Mesothelial cell of epicardium (in vitro differentiated cells): ENCODE measurements at regions not wholly inside any gene's neighbourhood (a gene's known extent, or its start where the extent isn't known, plus 50 kb on each side); places are given as distances from the start of the nearest gene placed in this dataset.
"Not testable (repeated sequence)": the region's sequence is repeated elsewhere in the genome, so short reads cannot be mapped to it uniquely, and the experiment has no call there.

Experiments used
- DNase-seq, 2 experiments: peaks; one replicate each; pipeline ENCODE4 v3.0.0; 2021; ENCODE audit warnings: low spot score in 2 of 2; ENCODE audit not compliant: unreplicated experiment in 2 of 2
- H3K27ac Mint-ChIP-seq: 2 replicates; pipeline ENCODE4 v1.8.0; 2021; ENCODE audit warnings: mixed read lengths
- H3K27me3 Mint-ChIP-seq: 2 replicates; pipeline ENCODE4 v1.8.0; 2021; ENCODE audit warnings: low read depth, mixed read lengths
- H3K36me3 Mint-ChIP-seq: 2 replicates; pipeline ENCODE4 v1.8.0; 2021; ENCODE audit warnings: mixed read lengths
- H3K4me1 Mint-ChIP-seq: 2 replicates; pipeline ENCODE4 v1.8.0; 2021; ENCODE audit warnings: mixed read lengths
- H3K4me3 Mint-ChIP-seq: 2 replicates; pipeline ENCODE4 v1.8.0; 2021; ENCODE audit warnings: mild to moderate bottlenecking, moderate library complexity, mixed read lengths
- H3K9me3 Mint-ChIP-seq: 2 replicates; pipeline ENCODE4 v1.8.0; 2021; ENCODE audit warnings: mixed read lengths
- CTCF ChIP-seq: fragments of 200-600 bp; sonication (generic); IDR thresholded peaks from one replicate; pipeline ENCODE4 v1.5.0; 2021; ENCODE audit warnings: antibody characterized with exemption; ENCODE audit not compliant: unreplicated experiment

- no peaks in the 10 kb centered on the region for H3K27me3 Mint-ChIP-seq
- no peak overlapping the region for H3K4me3 Mint-ChIP-seq
- no peak for TF ChIP-seq CTCF
- no peaks in the 10 kb centered on the region for H3K4me1 Mint-ChIP-seq
- no peak overlapping the region for H3K27ac Mint-ChIP-seq
- no peaks in the 10 kb centered on the region for H3K9me3 Mint-ChIP-seq
- no peaks in the 10 kb centered on the region for H3K36me3 Mint-ChIP-seq
- no peak for DNase-seq
These were observed 886.1 kb upstream of the MIR17HG start for GRCh38 chr13:90461398-90461797.

GRCh38 chr13:90477216-90477615 lies 870.3 kb upstream of the MIR17HG start:
- H3K4me3 Mint-ChIP-seq, result no peak overlapping the region
- no peak for DNase-seq
- H3K9me3 Mint-ChIP-seq, result peaks cover 7% of the 10 kb centered on the region
- H3K36me3 Mint-ChIP-seq, result no peaks in the 10 kb centered on the region
- no peaks in the 10 kb centered on the region for H3K27me3 Mint-ChIP-seq
- H3K27ac Mint-ChIP-seq, result no peak overlapping the region
- no peaks in the 10 kb centered on the region for H3K4me1 Mint-ChIP-seq
- TF ChIP-seq CTCF, result no peak

- H3K27me3 Mint-ChIP-seq, result no peaks in the 10 kb centered on the region
- H3K9me3 Mint-ChIP-seq, result peaks cover 13% of the 10 kb centered on the region
- H3K4me3 Mint-ChIP-seq, result no peak overlapping the region
- H3K27ac Mint-ChIP-seq, result no peak overlapping the region
- TF ChIP-seq CTCF, result no peak
- H3K4me1 Mint-ChIP-seq, result peaks cover 4% of the 10 kb centered on the region
- DNase-seq, result no peak
- H3K36me3 Mint-ChIP-seq, result no peaks in the 10 kb centered on the region
These were observed 863.6 kb upstream of the MIR17HG start for GRCh38 chr13:90483906-90484305.

GRCh38 chr13:90485436-90485835 lies 862.1 kb upstream of the MIR17HG start:
- Mint-ChIP-seq H3K27me3 (no peaks in the 10 kb centered on the region), H3K36me3 (no peaks in the 10 kb centered on the region), H3K27ac (no peak overlapping the region), H3K9me3 (peaks cover 13% of the 10 kb centered on the region), H3K4me1 (peaks cover 4% of the 10 kb centered on the region), H3K4me3 (no peak overlapping the region)
- no peak for TF ChIP-seq CTCF
- no peak for DNase-seq

GRCh38 chr13:90492872-90493271 lies 854.6 kb upstream of the MIR17HG start:
- no peak overlapping the region for H3K4me3 Mint-ChIP-seq
- H3K27me3 Mint-ChIP-seq, result no peaks in the 10 kb centered on the region
- no peaks in the 10 kb centered on the region for H3K36me3 Mint-ChIP-seq
- TF ChIP-seq CTCF, result no peak
- H3K4me1 Mint-ChIP-seq, result no peaks in the 10 kb centered on the region
- no peak for DNase-seq
- peaks cover 14% of the 10 kb centered on the region for H3K9me3 Mint-ChIP-seq
- no peak overlapping the region for H3K27ac Mint-ChIP-seq

- DNase-seq, result no peak
- TF ChIP-seq CTCF, result no peak
- H3K4me3 Mint-ChIP-seq, result no peak overlapping the region
These were observed 853.8 kb upstream of the MIR17HG start for GRCh38 chr13:90493667-90494066.

GRCh38 chr13:90494849-90495248 lies 852.6 kb upstream of the MIR17HG start:
- not testable (repeated sequence) for H3K27ac Mint-ChIP-seq, H3K27me3 Mint-ChIP-seq, H3K36me3 Mint-ChIP-seq, H3K4me3 Mint-ChIP-seq, DNase-seq, H3K4me1 Mint-ChIP-seq
- H3K9me3 Mint-ChIP-seq, result peaks cover 14% of the 10 kb centered on the region

More at GRCh38 chr13:90493667-90494066, 853.8 kb upstream of the MIR17HG start:
- Mint-ChIP-seq H3K27ac (no peak overlapping the region), H3K27me3 (no peaks in the 10 kb centered on the region), H3K9me3 (peaks cover 14% of the 10 kb centered on the region), H3K36me3 (no peaks in the 10 kb centered on the region), H3K4me1 (no peaks in the 10 kb centered on the region)
